HG02981 (cell line): ENCODE measurements at regions not wholly inside any gene's neighbourhood (a gene's known extent, or its start where the extent isn't known, plus 50 kb on each side); places are given as distances from the start of the nearest gene placed in this dataset.
"Not testable (repeated sequence)": the region's sequence is repeated elsewhere in the genome, so short reads cannot be mapped to it uniquely, and the experiment has no call there.

ENCODE experiments used
- ATAC-seq: cut with Tn5 transposase; IDR thresholded peaks from one replicate; pipeline ENCODE4 v1.9.1; 2021; ENCODE audit warnings: mild to moderate bottlenecking, moderate library complexity; ENCODE audit not compliant: unreplicated experiment

DNA sequence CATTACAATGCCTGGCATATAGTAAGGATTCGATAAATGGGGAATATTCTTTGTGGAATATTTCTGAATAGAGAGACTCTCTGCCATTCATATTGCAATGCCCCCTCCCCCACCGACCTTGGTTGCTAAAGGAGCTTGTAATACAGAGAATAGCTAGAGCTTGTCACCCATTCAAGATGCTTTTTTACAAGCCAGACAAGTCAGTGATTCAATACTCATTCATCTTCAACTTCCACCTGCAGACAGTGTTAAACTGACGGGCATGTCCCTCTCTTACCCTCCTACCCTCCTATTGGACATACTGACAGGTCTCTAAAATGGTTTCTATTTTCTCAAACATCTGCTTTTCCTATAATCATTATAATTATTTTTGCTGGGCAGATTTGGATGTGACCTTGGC lies 257.4 kb downstream of the KCNJ2 start:
- no peak for ATAC-seq

DNA sequence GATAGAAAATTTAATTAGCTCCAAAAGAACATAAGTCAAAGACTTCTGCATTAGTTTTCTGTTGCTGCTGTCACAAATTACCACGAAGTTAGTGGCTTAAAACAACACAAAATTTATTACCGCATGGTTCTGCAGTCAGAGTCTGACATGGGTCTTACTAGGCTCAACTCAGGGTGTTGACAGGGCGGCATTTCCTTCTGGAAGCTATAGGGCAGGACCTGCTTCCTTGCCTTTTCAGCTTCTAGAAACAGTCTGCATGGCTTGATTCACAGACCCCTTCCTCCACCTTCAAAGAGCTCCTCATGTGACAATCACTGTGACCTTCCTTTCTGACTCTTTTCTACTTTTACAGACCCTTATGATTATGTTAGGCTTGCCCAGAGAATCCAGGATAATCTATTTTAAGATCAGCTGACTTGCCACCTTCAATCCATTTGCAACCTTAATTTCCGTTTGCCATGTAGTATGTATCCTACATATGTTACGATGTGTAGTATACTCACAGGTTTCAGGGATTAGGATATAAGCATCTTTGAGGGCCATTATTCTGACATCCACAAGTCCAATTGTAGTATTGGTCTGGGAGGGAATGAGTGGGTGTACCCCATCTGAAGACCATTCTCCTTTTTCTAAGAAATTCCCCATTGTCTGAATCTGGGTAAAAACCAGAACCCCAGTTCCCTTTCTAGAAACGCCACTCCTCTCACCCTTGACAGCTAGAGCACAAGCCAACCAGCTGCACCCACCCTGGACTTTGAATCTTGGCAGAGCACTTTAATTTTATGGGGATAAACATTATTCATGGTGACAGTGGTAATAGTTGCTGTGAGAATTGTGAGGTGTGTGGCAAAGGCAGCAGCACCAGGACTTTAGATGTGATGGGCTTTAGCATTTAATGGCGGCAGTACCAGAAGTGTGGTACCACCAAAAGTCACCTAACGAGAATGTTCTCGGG lies 265.5 kb downstream of the KCNJ2 start:
- no peak for ATAC-seq

DNA sequence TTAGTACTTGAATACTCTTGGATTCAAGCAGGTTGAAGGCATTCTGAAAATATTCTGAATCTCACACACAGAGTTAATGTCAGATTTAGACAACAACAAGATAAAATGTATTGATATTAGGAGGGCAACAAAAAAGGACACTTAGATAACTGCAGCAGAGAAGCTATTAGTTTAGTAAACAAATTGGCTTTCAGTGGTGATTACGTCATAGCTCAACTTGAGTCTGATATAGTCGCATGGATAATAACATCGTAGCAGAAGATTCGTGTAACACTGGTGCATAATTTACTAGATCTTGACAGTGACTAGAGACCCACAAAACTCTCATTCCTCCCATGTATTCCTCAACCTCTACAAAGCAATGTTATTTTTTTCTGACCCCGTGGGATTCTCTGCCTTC lies 268.3 kb downstream of the KCNJ2 start:
- no peak for ATAC-seq

- ATAC-seq: no peak
Observed at GRCh38 chr17:70446446-70446845, 277.1 kb downstream of the KCNJ2 start.

DNA sequence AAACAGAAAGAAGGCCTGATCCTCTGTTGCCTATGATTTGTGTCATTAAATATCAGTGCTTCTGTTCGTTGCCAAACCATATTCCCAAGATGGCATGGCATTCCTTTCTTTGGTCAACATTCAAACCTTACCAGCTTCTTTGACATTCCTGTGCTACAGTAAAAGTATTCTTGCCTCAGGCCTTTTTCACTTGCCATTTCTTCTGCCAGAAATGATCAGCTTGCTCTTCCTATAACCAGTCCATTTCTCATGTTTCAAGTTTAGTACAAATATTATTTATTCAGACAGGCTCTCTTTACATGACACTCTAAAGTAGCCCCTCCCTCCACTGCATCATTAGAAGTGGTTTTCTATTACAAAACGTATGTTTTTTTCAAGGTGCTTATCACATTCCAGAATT lies 278.3 kb downstream of the KCNJ2 start:
- no peak for ATAC-seq

DNA sequence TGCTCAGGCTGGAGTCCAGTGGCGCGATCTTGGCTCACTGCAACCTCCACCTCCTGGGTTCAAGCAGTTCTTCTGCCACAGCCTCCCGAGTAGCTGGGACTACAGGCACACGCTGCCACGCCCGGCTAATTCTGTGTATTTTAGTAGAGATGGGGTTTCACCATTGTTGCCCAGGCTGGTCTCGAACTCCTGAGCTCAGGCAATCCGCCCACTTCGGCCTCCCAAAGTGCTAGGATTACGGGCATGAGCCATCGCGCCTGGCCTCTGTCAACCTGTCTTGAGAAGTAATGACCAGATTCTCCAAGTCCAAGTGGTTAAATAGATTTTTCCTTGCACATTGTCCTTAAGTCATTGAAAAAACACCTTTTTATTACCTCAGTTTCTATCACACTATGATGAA lies 283.7 kb downstream of the KCNJ2 start:
- not testable (repeated sequence) for ATAC-seq

DNA sequence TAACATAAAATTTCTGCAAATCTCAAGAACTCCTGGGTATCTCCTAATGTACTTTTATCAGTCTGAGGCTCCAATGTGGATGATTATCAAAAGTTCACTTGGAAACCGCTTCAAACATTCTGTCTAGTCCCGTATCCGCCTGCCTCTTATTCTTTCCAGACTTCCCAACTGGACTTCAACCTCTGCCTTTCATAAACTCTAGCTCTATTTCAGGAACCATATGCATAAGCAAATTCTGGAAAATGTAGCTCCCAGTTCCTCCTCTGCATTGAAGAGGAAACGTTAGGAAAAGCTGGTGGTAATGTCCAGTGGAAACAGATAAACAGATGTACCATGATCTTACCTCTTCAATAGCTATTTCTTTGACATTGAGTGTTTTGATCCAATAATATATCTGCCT lies 285.0 kb downstream of the KCNJ2 start:
- ATAC-seq: no peak

DNA sequence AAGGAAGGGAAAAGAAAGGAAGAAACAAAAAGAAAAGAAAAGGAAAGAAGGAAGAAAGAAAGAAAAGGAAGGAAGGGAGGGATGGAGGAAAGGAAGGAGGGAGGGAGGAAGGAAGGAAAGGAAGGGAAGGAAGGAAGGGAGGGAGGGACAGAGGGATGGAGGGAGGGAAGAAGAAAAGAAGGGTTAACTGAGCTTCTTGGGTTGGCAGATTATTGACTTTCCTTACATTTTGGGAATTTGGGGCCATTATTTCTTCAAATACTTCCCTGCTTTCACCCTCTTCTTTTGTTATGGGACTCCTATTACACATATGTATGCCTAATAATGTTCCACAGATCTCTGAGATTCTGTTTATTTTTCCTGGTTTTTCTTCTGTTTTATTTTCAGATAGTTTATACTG lies 285.6 kb downstream of the KCNJ2 start:
- ATAC-seq: no peak

DNA sequence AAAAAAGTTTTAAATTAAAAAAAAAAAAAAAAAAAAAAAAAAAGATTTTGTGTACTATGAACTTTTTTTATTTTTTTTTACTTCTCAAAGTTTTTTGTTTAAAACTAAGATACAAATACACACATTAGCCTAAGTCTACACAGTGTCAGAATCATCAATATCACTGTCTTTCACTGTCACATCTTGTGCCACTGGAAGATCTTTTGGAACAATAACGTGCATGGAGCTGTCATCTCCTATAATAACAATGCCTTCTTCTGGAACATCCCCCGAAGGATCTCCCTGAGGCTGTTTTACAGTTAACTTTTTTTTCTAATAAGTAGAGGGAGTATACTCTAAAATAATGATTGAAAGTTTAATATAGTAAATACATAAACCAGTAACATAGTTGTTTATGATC lies 295.7 kb downstream of the KCNJ2 start:
- no peak for ATAC-seq

- ATAC-seq: no peak
Observed at GRCh38 chr17:70468661-70469060, 299.3 kb downstream of the KCNJ2 start.

GRCh38 chr17:70473049-70473448 lies 303.7 kb downstream of the KCNJ2 start:
- ATAC-seq: no peak

DNA sequence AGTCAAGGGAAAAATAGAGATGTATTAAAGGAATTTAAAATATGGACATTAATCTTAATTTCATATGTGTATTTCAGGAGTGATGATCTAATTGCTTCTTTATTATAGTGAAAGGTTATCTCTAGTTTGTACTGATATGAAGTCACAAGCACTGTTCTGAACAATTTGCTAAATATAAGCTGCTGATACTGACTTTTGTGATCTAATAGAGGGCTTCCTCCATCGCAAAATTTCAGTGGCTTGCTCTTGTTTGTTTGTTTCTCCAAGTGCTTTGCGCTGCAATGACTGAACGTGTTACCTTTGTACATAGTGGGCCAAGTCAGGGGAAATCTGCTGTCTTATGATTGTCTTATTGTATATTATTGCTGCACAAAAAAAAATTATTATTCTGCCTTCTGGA lies 307.0 kb downstream of the KCNJ2 start:
- ATAC-seq: no peak

- no peak for ATAC-seq
Observed at GRCh38 chr17:70478902-70479301, 309.6 kb downstream of the KCNJ2 start.

GRCh38 chr17:70479779-70480178 lies 310.4 kb downstream of the KCNJ2 start:
- ATAC-seq: no peak

GRCh38 chr17:70483624-70484023 lies 314.3 kb downstream of the KCNJ2 start:
- no peak for ATAC-seq

- ATAC-seq: no peak
Observed at GRCh38 chr17:70484050-70484449, 314.7 kb downstream of the KCNJ2 start.

DNA sequence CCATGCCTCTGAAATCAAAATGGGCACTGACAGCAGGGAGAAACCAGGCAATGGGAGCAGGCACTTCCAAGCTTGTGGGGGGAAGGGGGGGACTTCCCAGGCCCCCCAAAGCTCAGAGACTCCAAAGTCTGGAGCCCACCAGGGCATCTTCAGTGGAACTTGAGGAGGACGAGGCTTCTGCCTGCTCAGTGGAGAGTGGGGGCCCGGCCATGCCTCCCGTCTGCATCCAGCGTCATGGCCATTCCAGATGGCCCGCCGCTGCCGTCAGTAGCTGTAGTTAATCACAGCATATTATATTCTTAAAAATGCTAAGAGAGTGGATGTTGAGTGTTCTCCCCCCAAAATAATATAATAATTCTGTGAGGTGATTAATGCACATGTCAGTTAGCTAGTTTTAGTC lies 315.2 kb downstream of the KCNJ2 start:
- no peak for ATAC-seq

DNA sequence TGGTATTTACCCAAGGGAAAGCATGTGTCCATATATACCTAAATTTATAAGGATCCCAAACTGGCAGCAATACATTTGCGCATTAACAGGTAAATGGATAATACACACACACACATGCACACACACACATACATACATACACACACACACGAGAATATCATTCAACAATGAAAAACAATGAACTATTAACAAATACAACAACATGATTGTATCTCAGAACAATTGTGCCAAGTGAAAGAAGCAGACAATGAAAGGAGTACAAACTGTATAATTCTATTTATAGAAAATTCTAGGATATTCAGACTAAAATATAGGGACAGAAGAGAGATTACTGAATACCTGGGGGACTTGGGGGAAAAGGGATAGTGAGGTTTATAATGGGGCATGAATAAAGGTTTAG lies 323.0 kb downstream of the KCNJ2 start:
- ATAC-seq: no peak

DNA sequence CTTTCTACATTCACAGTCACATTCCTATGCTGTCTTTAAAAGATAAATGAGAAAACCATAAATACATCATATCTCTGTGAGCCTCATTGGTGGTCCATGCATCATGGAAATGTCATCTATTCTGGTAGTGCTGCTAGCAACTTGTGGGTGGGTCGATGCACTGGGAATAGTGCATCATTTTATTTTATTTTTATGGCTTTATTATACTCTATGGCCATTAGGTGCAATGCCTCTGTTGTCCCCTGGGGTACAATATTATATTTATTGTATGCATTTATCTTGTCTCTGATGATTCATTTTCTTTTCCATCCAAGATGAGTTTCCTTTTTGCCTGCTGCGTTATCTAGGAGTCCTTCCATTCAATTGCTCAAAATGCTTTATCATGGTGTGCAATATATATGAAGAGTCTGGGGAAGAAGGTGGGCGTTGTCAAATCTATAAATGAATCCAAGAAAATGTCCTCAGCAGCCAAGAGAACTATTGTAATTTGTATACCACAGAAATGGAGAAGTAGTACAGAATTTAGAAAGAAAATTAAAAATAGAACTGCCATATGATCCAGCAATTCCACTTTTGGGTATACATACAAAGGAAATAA lies 324.0 kb downstream of the KCNJ2 start:
- no peak for ATAC-seq

DNA sequence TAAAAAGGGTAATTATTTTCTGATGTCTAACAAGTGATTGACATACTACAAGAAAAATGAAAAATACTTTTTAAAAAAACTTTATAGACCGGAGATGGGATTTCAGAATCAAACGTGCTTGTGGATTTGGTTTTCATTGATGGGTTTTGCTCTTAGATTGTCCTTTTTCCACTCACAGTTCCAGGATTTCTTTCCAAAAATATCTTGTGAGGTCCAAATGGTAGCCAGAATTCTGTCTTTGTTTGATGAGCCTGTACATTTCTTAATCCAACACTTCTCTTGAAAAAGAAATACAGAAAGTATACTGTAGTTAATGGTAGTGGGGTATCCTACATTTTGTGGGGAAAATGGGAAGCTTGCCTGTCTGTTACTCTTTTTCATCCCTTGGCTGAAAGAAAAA lies 329.3 kb downstream of the KCNJ2 start:
- no peak for ATAC-seq

- ATAC-seq: no peak
Observed at GRCh38 chr17:70499067-70499786, 329.9 kb downstream of the KCNJ2 start.

DNA sequence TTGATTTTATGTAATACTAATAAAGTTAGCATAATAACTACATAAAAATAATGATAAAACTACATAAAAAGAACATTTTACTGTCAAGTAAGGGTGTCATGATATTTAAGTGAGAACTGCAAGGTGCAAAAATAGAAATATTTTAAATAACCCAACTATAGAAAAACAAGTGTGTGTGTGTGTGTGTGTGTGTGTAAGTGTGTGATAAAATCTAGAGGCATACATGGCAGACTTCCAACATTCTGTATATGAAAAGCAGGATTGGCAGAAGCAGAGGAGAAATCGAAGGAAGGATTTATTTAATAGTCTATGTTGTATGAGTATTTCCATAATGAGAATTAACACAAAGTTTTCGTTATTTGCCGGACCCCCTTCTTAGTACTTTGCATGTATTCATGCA lies 334.1 kb downstream of the KCNJ2 start:
- ATAC-seq: no peak
